ENCODE measurements at regions not wholly inside any gene's neighbourhood (a gene's known extent, or its start where the extent isn't known, plus 50 kb on each side); places are given as distances from the start of the nearest gene placed in this dataset.

DNA sequence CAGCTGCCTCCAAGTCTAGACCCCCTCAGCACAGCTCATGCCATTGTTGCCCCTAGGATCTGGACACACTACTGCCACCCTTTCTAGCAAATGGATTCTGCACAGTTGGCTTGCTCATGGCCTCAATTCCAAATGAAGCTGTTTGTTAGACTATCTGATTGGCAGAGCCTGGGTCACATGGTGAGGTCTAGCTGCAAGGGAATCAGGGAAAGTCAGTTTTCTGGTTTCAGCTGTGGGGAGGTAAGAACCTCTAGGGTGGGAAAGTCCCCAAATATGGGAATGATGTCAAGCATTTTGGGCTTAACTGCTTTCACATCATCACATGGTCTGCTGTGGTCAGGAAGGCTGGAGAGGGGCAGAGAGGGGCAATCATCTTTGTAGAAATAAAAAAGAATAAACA, 150.4 kb upstream of the ITGA6 start:
- H3K27ac ChIP-seq = no peak overlapping the region
- TF ChIP-seq, protein P1, sequence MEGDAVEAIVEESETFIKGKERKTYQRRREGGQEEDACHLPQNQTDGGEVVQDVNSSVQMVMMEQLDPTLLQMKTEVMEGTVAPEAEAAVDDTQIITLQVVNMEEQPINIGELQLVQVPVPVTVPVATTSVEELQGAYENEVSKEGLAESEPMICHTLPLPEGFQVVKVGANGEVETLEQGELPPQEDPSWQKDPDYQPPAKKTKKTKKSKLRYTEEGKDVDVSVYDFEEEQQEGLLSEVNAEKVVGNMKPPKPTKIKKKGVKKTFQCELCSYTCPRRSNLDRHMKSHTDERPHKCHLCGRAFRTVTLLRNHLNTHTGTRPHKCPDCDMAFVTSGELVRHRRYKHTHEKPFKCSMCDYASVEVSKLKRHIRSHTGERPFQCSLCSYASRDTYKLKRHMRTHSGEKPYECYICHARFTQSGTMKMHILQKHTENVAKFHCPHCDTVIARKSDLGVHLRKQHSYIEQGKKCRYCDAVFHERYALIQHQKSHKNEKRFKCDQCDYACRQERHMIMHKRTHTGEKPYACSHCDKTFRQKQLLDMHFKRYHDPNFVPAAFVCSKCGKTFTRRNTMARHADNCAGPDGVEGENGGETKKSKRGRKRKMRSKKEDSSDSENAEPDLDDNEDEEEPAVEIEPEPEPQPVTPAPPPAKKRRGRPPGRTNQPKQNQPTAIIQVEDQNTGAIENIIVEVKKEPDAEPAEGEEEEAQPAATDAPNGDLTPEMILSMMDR (IDR thresholded peaks at IDR 0.05) = no peak
- no peak overlapping the region for H3K4me3 ChIP-seq (ENCODE audit: low read depth in 1 of 2, low read length in 1 of 2)
- H3K27me3 ChIP-seq = no peaks in the 10 kb centered on the region
- peaks cover 9 to 10% of the 10 kb centered on the region in 2 experiments for H3K4me1 ChIP-seq (ENCODE audit: control insufficient read depth in 1 of 2, insufficient read depth in 1 of 2, low read depth in 1 of 2, low read length in 1 of 2)
- H3K9me3 ChIP-seq = no peaks in the 10 kb centered on the region
- H3K36me3 ChIP-seq = no peaks in the 10 kb centered on the region

DNA sequence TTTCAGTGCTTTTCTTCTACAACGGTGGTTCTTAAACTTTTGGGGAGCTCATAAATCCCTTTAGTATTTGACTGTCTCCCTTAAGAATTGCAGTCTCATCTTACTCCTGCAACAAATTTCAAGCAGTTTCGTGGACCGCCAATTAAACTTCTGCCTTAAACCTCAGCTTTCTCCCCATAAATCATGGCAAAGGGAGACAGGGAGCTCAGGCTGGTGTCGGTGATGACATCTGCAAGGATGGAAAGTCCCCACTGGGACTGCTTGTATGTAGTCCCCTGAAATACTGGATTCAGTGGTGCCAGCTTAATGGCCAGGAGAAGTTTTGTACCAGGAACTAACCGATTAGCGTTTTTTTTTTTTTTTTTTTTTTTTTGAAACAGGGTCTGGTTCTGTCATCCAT, 148.7 kb upstream of the ITGA6 start:
- Histone ChIP-seq H3K27ac (no peak overlapping the region), H3K4me1 (ENCODE audit: control insufficient read depth in 1 of 2, insufficient read depth in 1 of 2, low read depth in 1 of 2, low read length in 1 of 2) (peaks cover 9 to 10% of the 10 kb centered on the region in 2 experiments), H3K4me3 (ENCODE audit: low read depth in 1 of 2, low read length in 1 of 2) (no peak overlapping the region), H3K36me3 (no peaks in the 10 kb centered on the region), H3K9me3 (no peaks in the 10 kb centered on the region), H3K27me3 (no peaks in the 10 kb centered on the region)
- TF ChIP-seq, protein P1 (IDR thresholded peaks at IDR 0.05) = no peak

DNA sequence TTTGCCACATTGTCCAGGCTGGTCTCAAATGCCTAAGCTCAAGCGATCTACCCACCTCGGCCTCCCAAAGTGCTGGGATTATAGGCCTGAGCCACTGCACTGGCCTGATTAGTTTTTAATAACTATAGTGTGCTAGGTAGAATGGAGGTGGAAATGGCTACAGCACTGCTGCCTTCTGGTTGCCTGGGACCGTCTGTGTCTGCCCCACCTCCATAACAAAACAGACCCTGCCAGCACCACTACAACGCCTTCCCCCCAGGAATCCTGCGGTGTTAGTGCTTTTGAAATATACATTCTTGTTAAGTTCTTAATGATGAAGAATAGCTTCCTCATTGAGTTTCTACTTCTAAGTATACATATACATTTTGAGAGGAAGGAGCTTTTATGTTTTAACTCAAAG, 148.2 kb upstream of the ITGA6 start:
- H3K27me3 ChIP-seq = no peaks in the 10 kb centered on the region
- no peak overlapping the region for H3K27ac ChIP-seq
- H3K36me3 ChIP-seq = no peaks in the 10 kb centered on the region
- H3K4me3 ChIP-seq (ENCODE audit: low read depth in 1 of 2, low read length in 1 of 2) = no peak overlapping the region
- H3K9me3 ChIP-seq = no peaks in the 10 kb centered on the region
- TF ChIP-seq, protein P1 (IDR thresholded peaks at IDR 0.05) = no peak
- peaks cover 9 to 10% of the 10 kb centered on the region in 2 experiments for H3K4me1 ChIP-seq (ENCODE audit: control insufficient read depth in 1 of 2, insufficient read depth in 1 of 2, low read depth in 1 of 2, low read length in 1 of 2)

DNA sequence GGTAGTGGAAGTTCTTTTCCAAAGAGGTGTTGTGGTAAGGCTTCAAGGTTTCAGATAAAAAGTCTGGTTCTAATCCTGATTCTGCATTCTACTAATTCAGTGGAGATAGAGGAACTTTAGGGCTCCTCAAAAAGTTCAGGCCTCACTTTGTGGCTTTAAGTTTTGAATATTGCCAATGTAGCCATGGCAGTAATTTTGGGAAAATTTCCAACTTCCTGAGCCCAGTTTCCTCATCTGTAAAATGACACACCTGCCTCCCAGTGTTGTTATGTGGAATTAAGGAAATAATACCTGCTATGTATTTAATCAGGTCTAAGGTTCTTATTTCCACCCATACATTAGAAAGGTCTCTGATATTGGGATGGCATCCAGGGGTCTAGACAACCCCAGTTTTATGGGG, 147.6 kb upstream of the ITGA6 start:
- Histone ChIP-seq H3K27ac (no peak overlapping the region), H3K4me1 (ENCODE audit: control insufficient read depth in 1 of 2, insufficient read depth in 1 of 2, low read depth in 1 of 2, low read length in 1 of 2) (peaks cover 9 to 10% of the 10 kb centered on the region in 2 experiments), H3K4me3 (ENCODE audit: low read depth in 1 of 2, low read length in 1 of 2) (no peak overlapping the region), H3K9me3 (no peaks in the 10 kb centered on the region), H3K36me3 (no peaks in the 10 kb centered on the region), H3K27me3 (no peaks in the 10 kb centered on the region)
- TF ChIP-seq, protein P1 (IDR thresholded peaks at IDR 0.05) = no peak

DNA sequence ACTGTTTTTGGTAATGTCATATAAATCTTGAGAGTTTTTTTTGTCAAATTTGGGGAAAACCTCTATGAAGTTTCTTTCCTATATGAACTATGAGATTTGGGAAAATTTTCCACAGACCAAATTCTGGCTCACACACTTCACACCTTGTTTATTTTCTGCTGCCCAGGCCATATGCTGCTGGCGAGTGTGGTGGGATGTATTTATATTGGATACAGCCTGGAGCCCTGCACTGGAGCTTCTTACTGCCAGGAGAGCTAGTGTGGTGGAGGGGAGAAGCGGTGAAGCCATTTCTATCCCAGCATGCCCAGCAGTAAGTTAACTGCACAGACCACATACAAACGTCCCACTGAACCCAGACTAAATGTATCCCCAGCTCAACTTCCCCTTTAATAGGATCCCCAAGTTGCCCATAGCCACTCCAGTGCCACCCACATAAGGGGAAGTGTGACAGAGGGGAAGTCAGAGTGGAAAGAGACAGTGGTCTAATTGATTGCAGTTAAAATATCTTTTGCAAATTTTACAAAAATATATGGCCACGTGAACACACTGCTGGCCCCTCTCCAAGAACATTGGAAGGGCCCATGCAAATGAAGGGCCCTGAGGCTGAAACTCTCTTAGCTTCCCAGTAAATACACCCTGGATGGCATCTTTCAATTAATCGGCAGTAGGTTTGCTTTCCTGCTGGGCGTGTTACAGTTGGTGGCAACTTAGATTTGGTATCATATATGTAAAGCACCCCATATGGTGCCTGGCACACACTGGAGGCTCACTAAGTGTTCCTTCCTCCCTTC, 146.6 kb upstream of the ITGA6 start:
- no peaks in the 10 kb centered on the region for H3K36me3 ChIP-seq
- no peak overlapping the region for H3K4me3 ChIP-seq (ENCODE audit: low read depth in 1 of 2, low read length in 1 of 2)
- peaks cover 9 to 10% of the 10 kb centered on the region in 2 experiments for H3K4me1 ChIP-seq (ENCODE audit: control insufficient read depth in 1 of 2, insufficient read depth in 1 of 2, low read depth in 1 of 2, low read length in 1 of 2)
- TF ChIP-seq, protein P1 (IDR thresholded peaks at IDR 0.05) = no peak
- H3K27ac ChIP-seq = peak overlapping the region; percentile 18
- no peaks in the 10 kb centered on the region for H3K27me3 ChIP-seq
- no peaks in the 10 kb centered on the region for H3K9me3 ChIP-seq

Data from neutrophil (primary cell).